ENCODE measurements at regions not wholly inside any gene's neighbourhood (a gene's known extent, or its start where the extent isn't known, plus 50 kb on each side); places are given as distances from the start of the nearest gene placed in this dataset.

- Histone ChIP-seq H3K9me3 (no peaks in the 10 kb centered on the region; the same call in 2 of the 3 replicates), H3K4me2 (no peak overlapping the region), H3K4me3 (no peak overlapping the region), H3K27ac (no peak overlapping the region), H3K4me1 (no peaks in the 10 kb centered on the region)
- FAIRE-seq (no peak), DNase-seq (ENCODE audit: low read depth in 1 of 2, low spot score in 1 of 2) (no peak), ATAC-seq (no peak)
- no peak for TF ChIP-seq HDAC2 (IDR thresholded peaks at IDR 0.05)
- no peak for TF ChIP-seq CHD4 (IDR thresholded peaks at IDR 0.05; ENCODE audit: borderline replicate concordance)
- no peak for TF ChIP-seq HMGXB4 (CRISPR knock-in tag; IDR thresholded peaks at IDR 0.05; ENCODE audit: borderline replicate concordance)
- TF ChIP-seq ATOH8 (CRISPR knock-in tag; IDR thresholded peaks at IDR 0.05; ENCODE audit: low read depth), result no peak
- ChIA-PET POLR2A (no interaction called here), CTCF (no interaction called here)
These were observed 329.7 kb downstream of the SI start for GRCh38 chr3:164748626-164749025.

- FAIRE-seq, result no peak
- ChIA-PET CTCF (no interaction called here), POLR2A (no interaction called here)
- ATAC-seq, result no peak
- Histone ChIP-seq H3K4me1 (no peaks in the 10 kb centered on the region), H3K4me2 (no peak overlapping the region), H3K9me3 (no peaks in the 10 kb centered on the region; the same call in 2 of the 3 replicates), H3K27ac (no peak overlapping the region), H3K4me3 (no peak overlapping the region)
- DNase-seq (ENCODE audit: low read depth in 1 of 2, low spot score in 1 of 2), result no peak
- TF ChIP-seq SMC3 (IDR thresholded peaks at IDR 0.05) (no peak), REST (IDR thresholded peaks at IDR 0.05) (no peak), USF2 (IDR thresholded peaks at IDR 0.05) (no peak), EHF (CRISPR knock-in tag; IDR thresholded peaks at IDR 0.05) (no peak), NR3C1 (IDR thresholded peaks at IDR 0.05) (no peak), E2F6 (IDR thresholded peaks at IDR 0.05; ENCODE audit: borderline replicate concordance, low read depth) (no peak)
- 41% methylated on average over 6 of the region's 6 CpGs for WGBS (ENCODE audit: missing lambda C conversion rate)
These were observed 336.4 kb downstream of the SI start for GRCh38 chr3:164741869-164742268.

GRCh38 chr3:164737174-164737573, 341.1 kb downstream of the SI start:
- H3K4me2 ChIP-seq, result no peak overlapping the region
- POLR2A ChIA-PET, result no interaction called here
- H3K4me3 ChIP-seq, result no peak overlapping the region
- CTCF ChIA-PET, result no interaction called here
- FAIRE-seq (no peak), ATAC-seq (no peak), DNase-seq (ENCODE audit: low read depth in 1 of 2, low spot score in 1 of 2) (no peak)
- no peaks in the 10 kb centered on the region for H3K9me3 ChIP-seq
- no peaks in the 10 kb centered on the region for H3K4me1 ChIP-seq
- no peak overlapping the region for H3K27ac ChIP-seq
- 13% methylated on average over 1 of the region's 1 CpG for WGBS (ENCODE audit: missing lambda C conversion rate)
- no peak for TF ChIP-seq PBX3 (IDR thresholded peaks at IDR 0.05)

All from A549 (cell line).